CD4-positive, alpha-beta T cell treated with Interleukin-4 for 1 hour (primary cell): ENCODE measurements at regions not wholly inside any gene's neighbourhood (a gene's known extent, or its start where the extent isn't known, plus 50 kb on each side); places are given as distances from the start of the nearest gene placed in this dataset.
"Not testable (repeated sequence)": the region's sequence is repeated elsewhere in the genome, so short reads cannot be mapped to it uniquely, and the experiment has no call there.

Source experiments
- DNase-seq, 2 donors: peaks; one replicate each; pipeline ENCODE4 v3.0.0-alpha.2; 2020 to 2022

DNA sequence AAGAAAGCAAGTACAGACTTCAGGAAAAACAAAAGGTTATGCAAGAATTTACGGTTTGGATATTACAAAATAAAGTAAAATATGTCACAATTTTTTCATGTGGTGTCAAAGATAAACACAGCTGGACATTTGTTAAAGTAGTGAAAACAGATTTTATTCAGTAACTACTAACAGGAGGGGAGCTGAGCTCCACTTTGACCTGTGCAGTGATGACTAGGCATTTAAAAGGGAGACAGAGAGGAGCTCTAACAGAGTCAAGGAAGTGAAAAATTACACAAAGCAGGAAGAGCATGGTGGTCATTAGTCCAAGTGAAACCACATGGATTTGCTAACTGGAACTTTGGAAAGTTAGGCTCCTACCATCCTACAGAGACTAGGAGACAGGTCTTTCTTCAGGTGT lies 263.6 kb upstream of the PCSK5 start:
- no peak for DNase-seq

DNA sequence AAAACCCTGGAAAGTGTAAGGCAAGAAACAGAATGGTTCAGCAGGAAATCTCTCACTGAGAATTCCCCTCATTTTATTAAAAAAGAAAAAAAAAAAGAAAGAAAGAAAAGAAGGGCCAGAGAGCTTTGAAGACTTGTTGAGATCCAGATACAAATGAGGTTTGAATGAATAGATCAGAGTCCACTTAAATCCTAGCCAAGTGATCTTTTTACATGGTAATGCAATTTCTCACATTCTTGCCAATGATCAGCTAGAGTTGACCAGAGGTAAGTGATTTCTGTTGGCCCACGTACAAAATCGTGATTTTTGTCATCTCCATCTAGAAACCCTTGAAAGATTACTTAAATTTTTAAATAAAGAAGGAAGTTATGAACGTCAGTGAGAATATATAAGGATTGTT lies 261.5 kb upstream of the PCSK5 start:
- no peak for DNase-seq

DNA sequence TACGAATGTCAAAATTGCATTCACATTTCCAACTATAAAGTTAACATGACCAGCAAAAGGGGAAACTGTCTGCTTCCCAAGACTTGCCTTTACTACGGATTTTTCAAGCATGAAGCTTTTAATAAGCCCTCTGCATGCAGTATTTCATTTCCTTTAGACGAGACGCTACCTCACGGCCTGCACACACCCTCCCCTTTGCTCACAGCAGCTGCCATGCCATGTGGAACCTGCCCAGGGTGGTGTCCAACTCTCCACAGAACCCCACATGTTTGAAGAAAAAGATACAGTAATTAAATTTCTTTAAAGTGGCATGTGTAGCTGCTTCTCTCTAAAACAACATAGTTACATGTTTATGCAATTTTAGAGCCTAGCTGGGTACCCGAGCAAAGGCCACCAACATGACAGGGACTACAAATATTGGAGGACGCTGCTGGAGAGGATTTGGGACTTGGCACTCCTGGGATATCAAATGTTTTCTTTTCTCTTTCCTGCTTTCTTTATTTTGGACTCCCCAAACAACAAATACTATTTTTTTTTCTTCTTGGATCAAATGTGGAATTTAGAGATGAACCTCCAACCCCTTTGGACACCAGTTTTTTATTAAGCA lies 256.9 kb upstream of the PCSK5 start:
- DNase-seq: no peak

DNA sequence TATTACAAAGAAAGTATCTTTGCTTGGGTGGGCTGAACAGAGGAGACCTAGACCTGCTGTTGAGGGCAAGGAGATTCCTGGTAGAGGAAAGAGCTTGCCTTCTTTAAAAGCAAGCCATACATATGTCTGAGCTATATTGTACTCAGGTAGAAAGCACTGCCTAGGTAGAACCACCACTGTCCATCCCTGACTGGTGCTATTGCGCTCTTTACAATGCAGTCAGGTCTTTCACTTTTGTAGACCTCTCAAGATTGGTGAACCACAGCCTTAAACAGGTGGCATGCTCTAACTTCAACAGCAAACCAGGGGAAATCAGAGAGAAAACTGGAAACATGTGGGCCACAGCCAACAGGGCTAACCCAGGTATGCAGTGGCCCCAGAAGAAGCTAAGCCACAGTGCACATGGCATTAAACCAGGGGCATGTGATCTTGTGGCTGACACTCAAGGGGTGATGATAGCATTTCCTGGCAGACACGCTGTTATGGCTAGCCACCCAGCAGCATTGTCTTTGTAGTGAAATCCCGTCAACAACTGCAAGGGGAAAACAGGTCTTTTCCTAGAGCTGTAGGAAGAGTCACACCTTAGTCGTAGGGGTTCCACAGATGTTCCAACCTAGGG lies 253.9 kb upstream of the PCSK5 start:
- DNase-seq: no peak

DNA sequence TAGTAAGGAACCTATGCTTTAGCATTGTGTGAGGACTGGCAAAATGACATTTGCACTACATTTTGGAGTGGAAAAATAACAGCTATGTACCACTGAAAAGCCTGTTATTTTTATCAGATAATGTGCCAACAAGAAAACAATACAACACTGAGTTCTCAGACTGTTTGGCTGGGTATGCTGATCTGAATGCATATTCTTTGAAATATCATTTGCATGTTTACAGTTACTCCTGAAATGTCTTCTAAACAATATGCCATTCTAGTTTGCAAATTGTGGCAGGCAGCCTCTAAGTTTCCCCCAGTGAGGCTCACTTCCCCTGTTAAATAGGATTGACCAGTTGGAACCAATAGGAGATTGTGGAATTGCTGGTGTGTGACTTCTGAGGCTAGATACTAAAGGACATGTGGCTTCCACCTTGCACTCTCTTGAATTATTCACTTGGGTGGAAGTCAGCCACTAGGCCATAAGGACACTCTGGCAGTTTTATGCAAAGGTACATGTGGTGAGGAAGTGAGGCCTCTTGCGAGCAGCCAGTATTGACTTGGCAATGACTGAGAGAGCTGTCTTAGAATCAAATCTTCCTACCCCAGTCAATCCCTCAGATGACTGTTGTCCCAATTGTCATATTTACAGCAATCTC lies 250.4 kb upstream of the PCSK5 start:
- no peak for DNase-seq

DNA sequence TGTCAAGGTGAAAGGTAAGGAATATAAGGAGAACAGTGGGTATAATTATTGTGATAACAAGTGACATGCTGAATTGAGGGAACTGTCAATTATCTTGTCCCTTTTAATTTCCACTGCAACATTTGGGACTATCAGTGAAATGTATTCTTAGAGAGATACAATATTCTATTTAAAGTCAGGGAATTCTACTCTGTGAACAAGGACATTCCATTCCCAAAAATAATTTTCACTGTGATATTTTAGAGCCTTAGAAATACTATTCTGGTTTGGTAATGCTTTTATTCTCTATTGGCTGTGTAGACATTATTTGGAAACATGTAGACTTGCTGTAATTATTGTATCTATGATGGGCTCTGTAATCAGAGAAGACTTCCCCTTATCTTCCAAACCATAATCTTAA lies 248.0 kb upstream of the PCSK5 start:
- no peak for DNase-seq

DNA sequence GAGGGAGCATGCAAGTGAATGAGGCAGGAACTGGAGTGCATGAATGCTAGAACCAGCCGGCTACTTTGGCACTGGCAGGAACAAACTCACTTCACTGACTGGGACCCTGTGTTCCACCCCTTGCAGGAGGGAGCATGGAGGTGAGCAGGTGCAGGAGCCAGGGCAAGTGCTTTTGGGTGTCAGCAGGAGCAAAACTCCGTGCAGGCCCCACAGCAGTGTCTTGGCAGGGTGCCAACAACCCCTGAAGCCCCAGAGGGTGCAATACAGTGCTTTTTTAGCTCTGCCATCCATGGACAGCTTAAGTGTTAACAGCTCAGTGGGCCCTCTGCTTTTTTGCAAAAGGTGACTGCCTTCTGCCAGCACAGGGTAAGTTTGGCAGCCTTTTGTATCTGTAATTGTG lies 245.8 kb upstream of the PCSK5 start:
- no peak for DNase-seq

DNA sequence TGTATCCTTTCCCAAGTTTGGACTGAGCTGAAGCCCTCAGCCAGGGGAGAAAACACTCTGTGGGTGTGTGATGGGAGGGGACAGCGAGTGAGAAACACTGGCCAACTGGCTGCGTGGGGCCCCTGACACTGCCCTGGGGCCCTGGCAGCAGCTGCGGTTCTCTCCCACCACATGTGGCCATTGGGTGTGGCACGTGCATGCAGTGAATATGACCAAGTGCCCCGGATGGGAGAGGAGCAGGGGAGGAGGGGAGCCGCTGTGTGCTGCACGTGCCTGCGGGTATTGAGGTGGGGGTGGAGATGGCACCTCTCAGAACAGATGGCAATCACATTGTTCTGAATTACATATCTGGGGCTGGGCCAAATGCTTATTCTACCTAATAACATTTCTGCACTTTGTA lies 242.4 kb upstream of the PCSK5 start:
- DNase-seq: no peak

DNA sequence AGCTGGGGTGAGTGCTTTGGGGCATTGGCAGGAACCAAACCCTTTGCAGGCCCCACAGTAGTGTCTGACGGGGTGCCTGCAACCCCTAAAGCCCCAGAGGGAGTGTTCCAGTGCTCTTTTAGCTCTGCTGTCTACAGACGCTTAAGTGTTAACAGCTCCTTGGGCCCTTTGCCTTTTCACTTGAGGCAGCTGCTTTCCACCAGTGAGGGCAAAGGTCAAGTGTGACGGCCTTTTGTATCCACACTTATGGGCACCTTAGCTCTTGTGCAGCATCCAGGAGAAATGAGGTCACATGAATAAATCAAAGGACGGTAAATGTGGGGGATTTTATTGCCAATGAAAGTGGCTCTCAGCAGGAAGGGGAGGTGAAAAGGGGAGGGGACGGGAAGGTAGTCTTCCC lies 241.4 kb upstream of the PCSK5 start:
- DNase-seq: no peak

DNA sequence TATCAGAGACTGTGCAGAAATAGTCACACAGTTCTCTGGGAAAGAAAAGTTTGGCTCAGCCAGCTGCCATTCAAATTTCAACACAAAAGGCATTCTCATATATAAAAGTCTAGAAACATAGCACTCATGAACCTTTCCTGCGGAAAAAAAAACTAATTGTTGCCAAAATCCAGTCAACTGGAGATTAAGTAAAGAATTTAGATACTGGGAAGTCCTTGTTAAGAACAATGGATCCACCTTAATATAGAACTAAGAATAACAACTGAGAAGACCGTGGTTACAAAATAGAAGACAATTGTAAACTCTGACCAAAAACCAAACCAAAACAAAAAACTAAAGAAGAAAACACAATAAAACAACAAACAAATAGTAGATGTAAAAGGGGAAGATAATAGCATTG lies 238.8 kb upstream of the PCSK5 start:
- DNase-seq: no peak

DNA sequence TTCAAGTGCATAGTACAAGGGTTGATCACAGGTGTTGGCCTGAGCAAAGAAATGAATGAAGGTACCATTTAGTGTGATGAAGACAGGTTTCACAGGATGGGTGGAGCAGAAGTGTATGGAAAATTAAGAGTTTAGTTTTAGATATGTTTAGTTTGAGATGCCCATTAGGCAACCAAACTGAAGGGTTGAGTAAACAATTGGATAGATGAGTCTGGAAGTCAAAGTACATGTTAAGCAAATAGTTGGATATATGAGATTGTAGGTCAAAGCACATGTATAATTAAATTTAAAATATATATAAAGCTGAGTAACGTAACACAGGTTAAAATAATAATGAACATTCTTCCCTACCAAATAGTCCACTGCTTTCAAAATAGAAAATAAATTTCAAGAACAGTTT lies 237.1 kb upstream of the PCSK5 start:
- DNase-seq: no peak

DNA sequence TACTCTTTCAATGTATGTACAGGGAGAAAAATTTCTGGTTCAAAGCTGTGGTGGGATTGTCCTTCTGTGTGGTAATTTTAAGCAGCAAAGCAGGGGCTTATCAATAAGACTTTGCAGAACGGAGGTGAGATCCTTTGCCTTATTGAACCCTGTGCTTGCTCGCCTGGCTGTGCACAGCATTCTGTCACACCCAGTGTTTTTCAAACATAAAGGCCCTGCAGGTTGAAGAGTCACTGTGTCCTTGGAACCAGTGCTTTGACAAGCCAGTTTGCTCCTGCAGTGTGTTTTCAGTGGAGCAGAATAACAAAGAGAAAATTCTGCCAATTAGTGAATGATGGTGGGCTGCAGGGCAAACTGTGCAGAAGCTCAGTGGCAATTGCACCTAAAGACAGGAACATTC lies 236.7 kb upstream of the PCSK5 start:
- no peak for DNase-seq

DNA sequence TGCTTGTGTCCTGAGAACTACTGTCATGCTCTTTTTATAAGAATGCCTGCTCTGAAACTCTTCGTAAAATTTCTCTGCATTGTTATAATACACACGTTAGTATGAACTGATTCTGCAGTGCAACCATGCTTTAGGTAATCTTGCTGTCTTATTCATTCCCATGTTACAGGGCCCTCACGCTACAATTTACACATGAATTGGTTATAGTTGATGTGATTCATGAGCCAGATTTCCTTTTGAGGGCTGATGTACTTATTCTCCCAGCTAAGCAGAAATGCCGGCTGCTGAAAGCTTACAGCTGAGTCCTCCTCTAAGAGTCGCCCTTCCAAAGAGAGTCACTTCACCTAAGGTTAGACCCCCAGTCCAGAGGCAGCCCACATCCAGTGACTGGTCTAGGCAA lies 233.5 kb upstream of the PCSK5 start:
- DNase-seq: no peak

DNA sequence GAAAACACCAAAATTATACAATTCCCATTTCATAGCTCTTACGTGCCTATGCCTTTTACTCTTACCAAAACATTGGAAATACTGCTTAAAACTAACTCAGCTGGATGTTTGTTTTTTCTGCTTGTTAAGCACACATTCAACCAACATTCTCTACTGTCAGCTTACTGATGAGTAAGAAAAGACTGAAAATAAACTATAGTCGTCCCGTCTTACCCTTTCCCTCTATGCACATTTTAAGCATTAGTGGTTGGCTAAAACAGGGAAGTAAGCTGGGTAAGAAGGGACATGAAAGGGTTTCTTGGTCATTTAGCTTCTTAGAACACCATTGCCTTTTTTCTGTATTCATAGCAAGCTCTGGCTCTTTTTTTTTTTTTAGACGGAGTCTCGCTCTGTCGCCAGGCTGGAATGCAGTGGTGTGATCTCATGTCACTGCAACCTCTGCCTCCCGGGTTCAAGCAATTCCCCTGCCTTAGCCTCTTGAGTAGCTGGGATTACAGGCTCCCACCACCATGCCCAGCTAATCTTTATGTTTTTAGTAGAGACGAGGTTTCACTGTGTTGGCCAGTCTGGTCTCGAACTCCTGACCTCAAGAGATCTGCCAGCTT lies 232.1 kb upstream of the PCSK5 start:
- no peak for DNase-seq

DNA sequence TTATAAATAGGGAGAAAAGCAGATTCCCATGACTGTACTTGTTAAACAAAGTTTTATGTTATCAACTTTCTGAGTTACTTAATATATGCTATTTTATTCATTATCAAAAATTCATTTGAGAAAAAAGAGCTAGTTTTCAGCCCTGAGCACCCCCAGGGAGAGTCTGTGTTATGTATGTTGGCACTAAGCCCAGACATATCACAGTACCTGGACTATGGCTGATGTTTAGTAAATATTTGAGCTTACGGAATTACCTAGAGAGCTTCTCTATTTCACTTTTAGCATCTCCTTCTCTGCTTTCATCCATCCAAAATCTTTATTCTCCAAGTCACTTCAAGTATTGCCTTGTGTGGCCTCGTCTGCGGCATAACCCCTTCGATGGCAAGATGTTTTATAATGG lies 225.9 kb upstream of the PCSK5 start:
- DNase-seq: no peak

DNA sequence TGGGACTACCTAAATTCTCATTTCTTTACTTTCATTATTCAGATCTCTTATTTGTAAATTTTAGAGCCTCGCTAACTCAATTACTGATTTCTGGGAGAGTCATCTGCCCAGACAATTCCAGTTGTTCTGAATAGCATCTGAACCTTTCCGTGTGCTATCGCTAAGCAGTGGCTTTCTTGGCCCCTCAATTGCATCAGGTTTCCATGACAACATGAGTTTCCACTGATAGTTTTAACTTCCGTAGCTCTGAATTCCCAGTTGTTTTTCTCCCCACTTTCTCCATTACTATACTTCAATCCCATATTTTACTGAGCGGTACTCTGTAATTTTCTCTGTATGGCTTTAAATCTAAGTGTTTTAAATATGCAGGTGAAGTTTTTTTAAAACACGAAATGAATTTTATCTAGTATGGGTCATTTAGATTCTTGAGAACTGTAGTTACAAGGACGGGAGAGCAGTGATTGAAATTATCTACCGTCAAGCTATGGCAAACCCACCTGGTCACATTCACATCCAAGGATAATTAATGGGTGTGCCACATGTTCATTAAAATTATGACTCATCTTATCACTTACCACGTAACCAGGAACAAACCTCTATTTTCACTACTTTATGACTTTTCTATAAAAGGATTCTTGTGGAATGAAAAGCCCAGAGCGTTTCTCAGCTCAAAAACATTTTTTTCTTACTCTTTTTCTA lies 223.5 kb upstream of the PCSK5 start:
- DNase-seq: no peak

DNA sequence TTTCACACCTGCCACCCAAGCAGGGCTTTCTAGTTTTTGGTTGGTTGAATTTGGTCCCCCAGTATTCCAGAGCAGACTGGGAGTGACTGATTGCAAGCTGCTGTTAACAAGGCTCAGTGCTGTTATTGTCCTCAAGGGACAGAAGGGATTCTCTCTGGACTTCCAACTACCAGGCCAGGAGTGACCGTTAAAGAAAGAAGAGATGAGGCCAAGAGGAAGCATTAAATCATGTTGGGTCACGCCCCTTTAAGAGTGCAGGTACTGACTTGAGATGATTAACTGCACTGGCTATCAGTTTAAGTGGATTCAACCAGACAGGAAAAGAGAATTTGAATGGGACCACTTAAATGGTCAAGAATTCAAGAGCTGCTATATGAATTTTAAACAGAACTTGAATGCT lies 220.8 kb upstream of the PCSK5 start:
- DNase-seq: no peak

DNA sequence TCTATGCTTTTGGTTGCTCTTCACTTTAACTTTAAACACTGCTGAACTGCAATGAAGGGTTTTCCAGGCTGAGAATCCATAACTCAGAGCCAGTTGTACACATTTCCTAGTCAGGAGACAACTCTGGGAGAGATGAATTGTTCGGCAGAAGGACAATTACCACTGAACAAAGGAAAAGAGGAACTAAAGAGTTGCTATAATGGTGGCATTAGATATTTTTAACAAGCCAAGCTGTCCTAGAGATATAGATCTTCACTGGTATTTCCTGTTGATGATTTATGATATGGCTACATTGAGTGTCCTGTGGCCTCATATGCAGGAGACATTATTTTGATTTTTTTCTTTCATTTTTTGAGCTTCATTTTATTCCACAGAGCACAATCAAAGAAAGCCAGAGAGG lies 219.1 kb upstream of the PCSK5 start:
- DNase-seq: no peak

DNA sequence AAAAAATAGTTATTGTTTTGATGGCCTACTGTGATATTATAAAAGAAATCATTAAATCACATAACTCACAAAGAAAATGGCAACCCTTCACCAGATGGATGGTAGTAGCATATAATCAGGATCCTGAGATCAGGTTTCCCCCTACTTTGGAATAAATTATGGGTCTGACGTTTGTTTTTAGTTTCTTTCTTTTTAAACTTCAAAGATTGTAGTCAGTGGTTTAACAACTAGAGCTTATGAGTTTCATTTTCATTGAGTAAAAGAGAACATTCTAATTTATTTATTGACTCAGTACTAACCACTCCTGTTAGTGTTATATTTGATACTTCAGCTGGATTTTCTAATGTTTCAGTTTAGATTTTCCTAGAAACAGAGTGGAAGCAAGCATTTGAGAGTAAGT lies 218.0 kb upstream of the PCSK5 start:
- no peak for DNase-seq

DNA sequence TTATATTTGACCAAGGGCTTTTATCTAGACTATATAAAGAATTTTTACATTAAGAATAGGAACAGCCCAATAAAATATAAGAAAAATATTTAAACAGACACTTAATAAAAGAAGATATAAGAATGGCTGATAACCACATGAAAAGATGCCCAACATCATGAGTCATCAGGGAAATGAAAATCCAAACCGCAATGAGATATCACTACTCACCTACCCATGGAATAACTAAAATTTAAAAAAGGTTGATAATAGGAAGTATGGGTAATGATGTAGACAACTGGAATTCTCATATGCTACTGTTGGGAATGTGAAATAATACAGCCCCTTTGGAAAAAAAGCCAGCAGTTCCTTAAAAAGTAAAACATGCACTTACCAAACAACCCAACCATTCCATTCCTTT lies 206.9 kb upstream of the PCSK5 start:
- no peak for DNase-seq

DNA sequence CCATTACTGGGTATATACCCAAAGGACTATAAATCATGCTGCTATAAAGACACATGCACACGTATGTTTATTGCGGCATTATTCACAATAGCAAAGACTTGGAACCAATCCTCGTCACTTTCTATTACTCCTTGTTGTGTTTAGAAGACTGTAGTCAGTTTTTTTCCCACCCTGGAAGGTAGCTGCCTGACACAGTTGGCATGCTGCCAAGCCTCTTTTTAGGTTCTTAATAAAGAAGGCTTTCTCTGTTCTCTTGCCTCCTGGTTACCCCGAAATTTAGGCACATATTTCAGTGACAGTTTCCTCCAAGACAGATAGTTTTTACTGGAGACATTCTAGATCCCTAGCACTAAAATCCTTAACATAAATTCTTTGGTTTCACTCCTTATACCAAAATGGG lies 205.4 kb upstream of the PCSK5 start:
- no peak for DNase-seq

DNA sequence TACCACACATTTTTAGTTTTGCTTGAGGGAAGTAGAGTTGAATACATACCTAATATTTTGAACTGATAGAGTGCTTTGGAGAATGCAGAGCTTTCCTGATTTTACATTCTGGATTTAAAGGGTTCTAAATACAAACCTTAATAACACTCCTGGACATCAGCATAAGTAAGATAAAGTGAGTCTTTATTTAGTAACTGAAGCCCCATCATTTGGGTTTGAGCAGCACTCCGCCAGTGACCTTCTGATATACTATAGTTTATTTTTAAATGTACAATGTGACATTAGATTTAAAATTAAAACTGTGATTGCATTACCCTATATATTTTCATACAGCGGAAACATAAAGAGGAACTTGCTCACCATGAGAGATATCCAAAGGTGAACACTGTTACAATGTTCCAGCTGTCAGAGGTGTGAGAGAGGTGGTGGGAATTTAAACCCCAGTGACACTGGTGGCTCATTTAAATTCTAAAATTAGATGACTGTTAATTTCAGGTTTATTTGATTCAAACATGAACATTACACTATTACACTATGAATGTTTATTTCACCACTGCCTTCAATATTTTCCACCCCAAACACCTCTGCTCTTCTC lies 203.0 kb upstream of the PCSK5 start:
- DNase-seq: no peak

DNA sequence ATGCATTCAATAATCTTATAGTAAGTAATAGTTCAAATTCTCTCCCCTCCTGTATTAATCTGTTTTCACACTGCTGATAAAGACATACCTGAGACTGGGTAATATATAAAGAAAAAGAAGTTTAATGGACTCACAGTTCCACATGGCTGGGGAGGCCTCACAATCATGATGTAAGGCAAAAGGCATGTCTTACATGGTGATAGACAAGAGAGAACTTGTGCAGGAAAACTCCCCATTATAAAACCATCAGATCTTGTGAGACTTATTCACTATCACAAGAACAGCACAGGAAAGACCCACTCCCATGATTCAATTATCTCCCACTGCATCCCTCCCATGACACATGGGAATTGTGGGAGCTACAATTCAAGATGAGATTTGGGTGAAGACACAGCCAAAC lies 199.9 kb upstream of the PCSK5 start:
- not testable (repeated sequence) for DNase-seq

DNA sequence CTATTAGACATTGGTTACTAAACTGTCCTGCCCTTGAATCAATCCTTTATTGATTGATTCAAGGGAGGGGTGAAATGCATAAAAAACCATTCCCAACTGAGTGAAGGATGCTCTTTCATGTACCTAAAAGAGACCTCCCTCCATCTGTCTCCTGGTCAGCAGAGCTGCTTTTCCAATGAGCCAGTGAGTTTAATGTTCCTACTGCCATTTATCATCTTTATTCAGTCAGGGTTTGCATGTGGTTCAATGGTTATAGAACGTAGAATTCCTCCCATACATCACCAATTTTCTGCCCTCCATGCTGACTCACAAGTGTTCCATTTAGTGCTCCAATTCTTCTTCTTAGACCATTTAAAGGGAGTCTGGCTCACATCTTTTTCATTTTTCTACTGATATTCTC lies 199.1 kb upstream of the PCSK5 start:
- no peak for DNase-seq
